HEK293T (cell line): ENCODE measurements at regions not wholly inside any gene's neighbourhood (a gene's known extent, or its start where the extent isn't known, plus 50 kb on each side); places are given as distances from the start of the nearest gene placed in this dataset.

Experiments
- ARNT ChIP-seq: fragments of 450-650 bp; IDR thresholded peaks from 2 replicates; pipeline ENCODE4 v1.6.1; 2017; ENCODE audit warnings: mild to moderate bottlenecking
- FOXK2 ChIP-seq: fragments of 450-650 bp; IDR thresholded peaks from 2 replicates; pipeline ENCODE4 v1.6.1; 2016; ENCODE audit warnings: mild to moderate bottlenecking
- FOXM1 ChIP-seq: fragments of 450-650 bp; IDR thresholded peaks from 2 replicates; pipeline ENCODE4 v1.6.1; 2017; ENCODE audit warnings: mild to moderate bottlenecking, borderline replicate concordance
- HDGF ChIP-seq: fragments of 450-650 bp; IDR thresholded peaks from 2 replicates; pipeline ENCODE4 v1.6.1; 2017; ENCODE audit warnings: antibody characterized with exemption, borderline replicate concordance
- ZNF384 ChIP-seq: fragments of 450-650 bp; IDR thresholded peaks from 2 replicates; pipeline ENCODE4 v1.6.1; 2016
- TF ChIP-seq, protein P1 (sequence below): fragments of 450-650 bp; IDR thresholded peaks from 2 replicates; pipeline ENCODE4 v1.6.1; 2016

DNA sequence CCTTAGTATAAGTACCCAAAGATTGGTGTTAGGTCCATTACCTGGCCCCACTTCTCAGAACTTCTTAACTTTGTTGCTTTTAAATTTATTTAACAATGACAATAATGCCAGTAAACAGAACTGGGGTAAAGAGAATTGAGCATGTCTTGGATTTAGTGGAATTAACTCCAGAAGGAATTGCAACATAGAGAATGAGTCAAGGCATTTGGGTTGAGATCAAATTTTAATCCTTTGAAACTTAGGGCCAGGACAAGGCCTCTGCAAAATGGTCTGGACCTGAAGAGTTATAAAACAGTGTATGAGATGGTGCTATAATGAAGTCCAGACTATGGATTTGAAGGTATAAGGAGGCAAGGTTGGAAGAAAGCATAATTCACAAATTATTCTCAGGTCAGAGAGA, 1030.4 kb downstream of the SLITRK5 start:
- no peak for TF ChIP-seq ZNF384
- no peak for TF ChIP-seq ARNT
- no peak for TF ChIP-seq HDGF
- no peak for TF ChIP-seq FOXK2
- TF ChIP-seq FOXM1, result no peak
- TF ChIP-seq, protein P1, sequence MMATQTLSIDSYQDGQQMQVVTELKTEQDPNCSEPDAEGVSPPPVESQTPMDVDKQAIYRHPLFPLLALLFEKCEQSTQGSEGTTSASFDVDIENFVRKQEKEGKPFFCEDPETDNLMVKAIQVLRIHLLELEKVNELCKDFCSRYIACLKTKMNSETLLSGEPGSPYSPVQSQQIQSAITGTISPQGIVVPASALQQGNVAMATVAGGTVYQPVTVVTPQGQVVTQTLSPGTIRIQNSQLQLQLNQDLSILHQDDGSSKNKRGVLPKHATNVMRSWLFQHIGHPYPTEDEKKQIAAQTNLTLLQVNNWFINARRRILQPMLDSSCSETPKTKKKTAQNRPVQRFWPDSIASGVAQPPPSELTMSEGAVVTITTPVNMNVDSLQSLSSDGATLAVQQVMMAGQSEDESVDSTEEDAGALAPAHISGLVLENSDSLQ, result no peak
